Fibroblast of villous mesenchyme (primary cell): ENCODE measurements at regions not wholly inside any gene's neighbourhood (a gene's known extent, or its start where the extent isn't known, plus 50 kb on each side); places are given as distances from the start of the nearest gene placed in this dataset.
"Not testable (repeated sequence)": the region's sequence is repeated elsewhere in the genome, so short reads cannot be mapped to it uniquely, and the experiment has no call there.

ENCODE experiments used
- DNase-seq: peaks from one replicate; pipeline ENCODE4 v3.0.0-alpha.2; 2010; ENCODE audit warnings: low read depth
- H3K4me3 ChIP-seq: 2 replicates; pipeline ENCODE4 v1.5.1; 2011; ENCODE audit warnings: low read depth, mild to moderate bottlenecking, low read length
- CTCF ChIP-seq: IDR thresholded peaks from 2 replicates; pipeline ENCODE4 v1.5.1; 2012; ENCODE audit warnings: low read depth, mild to moderate bottlenecking, low read length; ENCODE audit not compliant: insufficient read depth

- no peak overlapping the region for H3K4me3 ChIP-seq
- no peak for DNase-seq
- TF ChIP-seq CTCF: no peak
Measured at GRCh38 chr18:8908792-8909510, 193.5 kb upstream of the NDUFV2 start.

- no peak overlapping the region for H3K4me3 ChIP-seq
- TF ChIP-seq CTCF: no peak
- DNase-seq: no peak
Measured at GRCh38 chr18:8910186-8910822, 192.2 kb upstream of the NDUFV2 start.

- no peak for DNase-seq
- no peak for TF ChIP-seq CTCF
- H3K4me3 ChIP-seq: no peak overlapping the region
Measured at GRCh38 chr18:8910843-8911242, 191.7 kb upstream of the NDUFV2 start.

- no peak for DNase-seq
- TF ChIP-seq CTCF: no peak
- no peak overlapping the region for H3K4me3 ChIP-seq
Measured at GRCh38 chr18:8911408-8912340, 190.8 kb upstream of the NDUFV2 start.

GRCh38 chr18:8912348-8913326 lies 189.9 kb upstream of the NDUFV2 start:
- H3K4me3 ChIP-seq: no peak overlapping the region
- no peak for TF ChIP-seq CTCF
- no peak for DNase-seq

GRCh38 chr18:8913606-8914403 lies 188.7 kb upstream of the NDUFV2 start:
- not testable (repeated sequence) for DNase-seq

GRCh38 chr18:8914404-8915264 lies 187.9 kb upstream of the NDUFV2 start:
- DNase-seq, H3K4me3 ChIP-seq: not testable (repeated sequence)

More at GRCh38 chr18:8913606-8914403, 188.7 kb upstream of the NDUFV2 start:
- not testable (repeated sequence) for H3K4me3 ChIP-seq
